GM12874 (cell line): ENCODE measurements at regions not wholly inside any gene's neighbourhood (a gene's known extent, or its start where the extent isn't known, plus 50 kb on each side); places are given as distances from the start of the nearest gene placed in this dataset.

Source experiments
- TF ChIP-seq, protein P1 (sequence below): IDR thresholded peaks from 2 replicates; pipeline ENCODE4 v1.5.1; 2011; ENCODE audit warnings: low read depth, mild to moderate bottlenecking, control low read depth, low read length, moderate library complexity; ENCODE audit not compliant: insufficient read depth

DNA sequence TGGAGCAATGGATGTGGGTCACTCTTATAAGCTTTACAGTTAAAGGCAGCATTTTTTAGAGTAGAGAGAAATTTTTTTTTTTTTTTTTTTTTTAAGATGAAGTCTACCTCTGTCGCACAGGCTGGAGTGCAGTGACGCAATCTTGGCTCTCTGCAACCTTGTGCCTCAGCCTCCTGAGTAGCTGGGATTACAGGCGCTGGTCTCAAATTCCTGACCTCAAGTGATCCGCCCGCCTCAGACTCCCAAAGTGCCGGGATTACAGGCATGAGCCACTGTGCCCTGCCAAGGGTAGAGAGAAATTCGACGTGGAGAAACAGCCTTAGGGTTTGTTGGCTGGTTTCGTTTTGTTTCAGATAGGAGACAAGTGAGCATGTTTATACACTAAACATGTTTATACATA is 594.2 kb upstream of the ADAMTS5 start:
- TF ChIP-seq, protein P1, sequence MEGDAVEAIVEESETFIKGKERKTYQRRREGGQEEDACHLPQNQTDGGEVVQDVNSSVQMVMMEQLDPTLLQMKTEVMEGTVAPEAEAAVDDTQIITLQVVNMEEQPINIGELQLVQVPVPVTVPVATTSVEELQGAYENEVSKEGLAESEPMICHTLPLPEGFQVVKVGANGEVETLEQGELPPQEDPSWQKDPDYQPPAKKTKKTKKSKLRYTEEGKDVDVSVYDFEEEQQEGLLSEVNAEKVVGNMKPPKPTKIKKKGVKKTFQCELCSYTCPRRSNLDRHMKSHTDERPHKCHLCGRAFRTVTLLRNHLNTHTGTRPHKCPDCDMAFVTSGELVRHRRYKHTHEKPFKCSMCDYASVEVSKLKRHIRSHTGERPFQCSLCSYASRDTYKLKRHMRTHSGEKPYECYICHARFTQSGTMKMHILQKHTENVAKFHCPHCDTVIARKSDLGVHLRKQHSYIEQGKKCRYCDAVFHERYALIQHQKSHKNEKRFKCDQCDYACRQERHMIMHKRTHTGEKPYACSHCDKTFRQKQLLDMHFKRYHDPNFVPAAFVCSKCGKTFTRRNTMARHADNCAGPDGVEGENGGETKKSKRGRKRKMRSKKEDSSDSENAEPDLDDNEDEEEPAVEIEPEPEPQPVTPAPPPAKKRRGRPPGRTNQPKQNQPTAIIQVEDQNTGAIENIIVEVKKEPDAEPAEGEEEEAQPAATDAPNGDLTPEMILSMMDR: no peak

DNA sequence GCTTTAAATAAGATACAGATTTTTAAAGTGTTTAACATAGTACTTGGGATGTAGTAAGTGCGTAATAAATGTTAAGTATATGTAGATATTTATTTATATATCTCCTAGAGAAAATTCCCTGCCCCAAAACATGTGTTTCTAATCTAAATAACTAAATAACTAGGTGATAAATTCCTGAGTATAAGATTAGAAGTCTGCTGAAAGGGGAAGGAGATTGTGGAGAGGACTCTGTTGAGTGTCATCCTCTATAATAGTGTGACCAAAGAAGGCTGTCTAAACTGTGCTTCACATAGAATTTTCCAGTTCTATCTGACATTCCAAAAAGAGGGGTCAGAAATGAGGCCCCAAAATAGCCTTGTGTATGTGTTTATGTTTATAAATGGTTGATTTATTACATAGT is 590.5 kb upstream of the ADAMTS5 start:
- TF ChIP-seq, protein P1: no peak

GRCh38 chr21:27555996-27556395 is 589.1 kb upstream of the ADAMTS5 start:
- TF ChIP-seq, protein P1: no peak

GRCh38 chr21:27550287-27550686 is 583.4 kb upstream of the ADAMTS5 start:
- TF ChIP-seq, protein P1: no peak

DNA sequence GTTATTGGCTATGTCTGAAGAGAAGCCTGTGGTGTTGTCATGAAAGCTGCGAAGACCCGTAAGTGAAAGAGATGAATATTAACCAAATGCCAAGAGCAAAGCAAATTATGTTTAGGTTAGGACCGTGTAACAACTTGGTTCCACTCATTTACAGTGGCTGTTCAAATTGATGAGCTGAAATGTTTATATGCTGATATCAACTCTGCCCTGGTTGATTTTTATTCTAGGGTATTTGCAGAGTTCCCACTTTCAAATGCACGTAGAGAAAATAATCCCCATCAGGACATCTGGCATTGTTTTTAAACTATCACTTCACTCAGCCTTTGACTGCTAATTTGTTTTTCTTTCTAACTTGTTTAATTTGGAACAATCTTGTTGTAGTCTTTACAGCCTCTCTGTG is 581.6 kb upstream of the ADAMTS5 start:
- TF ChIP-seq, protein P1: no peak

GRCh38 chr21:27545754-27546349 is 579.0 kb upstream of the ADAMTS5 start:
- TF ChIP-seq, protein P1: no peak

GRCh38 chr21:27536319-27536718 is 569.4 kb upstream of the ADAMTS5 start:
- TF ChIP-seq, protein P1: no peak
